HepG2 (cell line): ENCODE measurements at regions not wholly inside any gene's neighbourhood (a gene's known extent, or its start where the extent isn't known, plus 50 kb on each side); places are given as distances from the start of the nearest gene placed in this dataset.

ENCODE experiments used
- BHLHE40 ChIP-seq: IDR thresholded peaks from 2 replicates; pipeline ENCODE4 v1.6.1; 2011; ENCODE audit warnings: low read length, improper control_type of control experiment
- HMGA1 ChIP-seq: sonication (generic); formaldehyde crosslinking; conservative IDR thresholded peaks from 2 replicates; pipeline ENCODE4 v1.4.0; 2020; ENCODE audit warnings: missing genetic modification reagents
- KLF12 ChIP-seq: sonication (generic); formaldehyde crosslinking; IDR thresholded peaks from 2 replicates; pipeline ENCODE4 v1.4.0; 2020; ENCODE audit warnings: missing genetic modification reagents, borderline replicate concordance
- NFATC3 ChIP-seq: sonication (generic); formaldehyde crosslinking; IDR thresholded peaks from 2 replicates; pipeline ENCODE4 v1.5.1; 2020; ENCODE audit warnings: mild to moderate bottlenecking, missing genetic modification reagents
- SRSF1 ChIP-seq: fragments of 200-400 bp; formaldehyde crosslinking; optimal IDR thresholded peaks from 2 replicates; pipeline ENCODE3; 2017; ENCODE audit warnings: mild to moderate bottlenecking, low read depth, low read length, moderate library complexity
- ZMYM2 ChIP-seq: sonication (generic); formaldehyde crosslinking; IDR thresholded peaks from 2 replicates; pipeline ENCODE4 v1.8.0; 2022; ENCODE audit warnings: mild to moderate bottlenecking, missing genetic modification reagents
- ZNF335 ChIP-seq: sonication (generic); formaldehyde crosslinking; IDR thresholded peaks from 2 replicates; pipeline ENCODE4 v1.4.0; 2020; ENCODE audit warnings: missing genetic modification reagents
- ZSCAN21 ChIP-seq: sonication (generic); formaldehyde crosslinking; IDR thresholded peaks from 2 replicates; pipeline ENCODE4 v1.8.0; 2022; ENCODE audit warnings: mild to moderate bottlenecking, missing genetic modification reagents, moderate library complexity, borderline replicate concordance
- TF ChIP-seq, protein P1 (sequence below): sonication (generic); formaldehyde crosslinking; IDR thresholded peaks from 2 replicates; pipeline ENCODE4 v1.9.0; 2021; ENCODE audit warnings: missing genetic modification reagents, mild to moderate bottlenecking, borderline replicate concordance
- TF ChIP-seq, protein P2 (sequence below): sonication (generic); formaldehyde crosslinking; IDR thresholded peaks from 2 replicates; pipeline ENCODE4 v1.9.0; 2022; ENCODE audit warnings: missing genetic modification reagents, mild to moderate bottlenecking, borderline replicate concordance
- TF ChIP-seq, protein P3 (sequence below): sonication (generic); formaldehyde crosslinking; IDR thresholded peaks from 2 replicates; pipeline ENCODE4 v1.5.0; 2020; ENCODE audit warnings: mild to moderate bottlenecking, missing genetic modification reagents, moderate library complexity

DNA sequence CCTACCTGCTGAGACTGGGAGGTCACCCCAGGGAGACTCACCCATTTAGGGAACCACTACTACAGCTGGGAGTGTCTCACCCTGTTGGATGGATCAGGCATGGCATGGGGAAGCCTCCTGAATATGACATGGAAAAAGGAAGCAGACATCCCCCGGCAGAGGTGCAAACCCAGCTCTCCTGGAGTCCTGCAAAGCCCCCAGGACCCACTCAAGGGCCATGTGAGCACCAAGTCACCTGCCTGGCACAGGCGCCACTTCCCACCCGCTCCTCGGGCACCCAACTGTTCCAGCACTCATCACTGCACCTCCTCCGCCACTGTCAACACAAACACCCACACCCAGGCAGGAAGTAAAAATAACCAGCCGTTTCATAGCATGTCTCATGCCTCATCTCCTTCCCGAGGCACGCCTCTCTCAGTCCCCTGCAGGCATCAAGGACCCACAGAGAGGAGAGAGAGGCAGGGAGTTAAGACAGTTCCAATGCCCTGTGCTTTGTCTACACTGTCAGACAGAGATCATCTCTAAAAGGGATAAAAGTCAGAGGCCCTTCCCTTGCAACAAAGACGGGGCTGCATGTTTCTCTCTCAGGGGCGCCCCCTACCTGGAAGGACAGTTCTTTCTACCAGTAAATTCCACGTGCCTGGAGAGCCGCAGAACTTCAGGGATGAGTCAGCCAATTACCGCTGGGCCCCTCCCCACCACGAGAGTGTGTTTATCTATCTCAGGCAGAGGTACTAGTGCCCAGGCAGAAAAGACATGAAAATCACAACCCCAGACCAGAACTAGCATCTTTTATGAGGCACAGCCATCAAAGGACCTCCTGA, 150.1 kb upstream of the SOD1 start (continued):
- TF ChIP-seq, protein P1, sequence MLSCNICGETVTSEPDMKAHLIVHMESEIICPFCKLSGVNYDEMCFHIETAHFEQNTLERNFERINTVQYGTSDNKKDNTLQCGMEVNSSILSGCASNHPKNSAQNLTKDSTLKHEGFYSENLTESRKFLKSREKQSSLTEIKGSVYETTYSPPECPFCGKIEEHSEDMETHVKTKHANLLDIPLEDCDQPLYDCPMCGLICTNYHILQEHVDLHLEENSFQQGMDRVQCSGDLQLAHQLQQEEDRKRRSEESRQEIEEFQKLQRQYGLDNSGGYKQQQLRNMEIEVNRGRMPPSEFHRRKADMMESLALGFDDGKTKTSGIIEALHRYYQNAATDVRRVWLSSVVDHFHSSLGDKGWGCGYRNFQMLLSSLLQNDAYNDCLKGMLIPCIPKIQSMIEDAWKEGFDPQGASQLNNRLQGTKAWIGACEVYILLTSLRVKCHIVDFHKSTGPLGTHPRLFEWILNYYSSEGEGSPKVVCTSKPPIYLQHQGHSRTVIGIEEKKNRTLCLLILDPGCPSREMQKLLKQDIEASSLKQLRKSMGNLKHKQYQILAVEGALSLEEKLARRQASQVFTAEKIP (CRISPR knock-in tag), result no peak
- no peak for TF ChIP-seq SRSF1
- TF ChIP-seq ZSCAN21 (CRISPR knock-in tag), result no peak
- TF ChIP-seq ZMYM2 (CRISPR knock-in tag), result no peak
- 0 out of 2 replicates have a peak, but pooled peaks have one; percentile 17 for TF ChIP-seq BHLHE40
- no peak for TF ChIP-seq HMGA1 (CRISPR knock-in tag)
- no peak for TF ChIP-seq ZNF335 (CRISPR knock-in tag)
- TF ChIP-seq, protein P2, sequence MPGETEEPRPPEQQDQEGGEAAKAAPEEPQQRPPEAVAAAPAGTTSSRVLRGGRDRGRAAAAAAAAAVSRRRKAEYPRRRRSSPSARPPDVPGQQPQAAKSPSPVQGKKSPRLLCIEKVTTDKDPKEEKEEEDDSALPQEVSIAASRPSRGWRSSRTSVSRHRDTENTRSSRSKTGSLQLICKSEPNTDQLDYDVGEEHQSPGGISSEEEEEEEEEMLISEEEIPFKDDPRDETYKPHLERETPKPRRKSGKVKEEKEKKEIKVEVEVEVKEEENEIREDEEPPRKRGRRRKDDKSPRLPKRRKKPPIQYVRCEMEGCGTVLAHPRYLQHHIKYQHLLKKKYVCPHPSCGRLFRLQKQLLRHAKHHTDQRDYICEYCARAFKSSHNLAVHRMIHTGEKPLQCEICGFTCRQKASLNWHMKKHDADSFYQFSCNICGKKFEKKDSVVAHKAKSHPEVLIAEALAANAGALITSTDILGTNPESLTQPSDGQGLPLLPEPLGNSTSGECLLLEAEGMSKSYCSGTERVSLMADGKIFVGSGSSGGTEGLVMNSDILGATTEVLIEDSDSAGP, result no peak
- TF ChIP-seq KLF12 (CRISPR knock-in tag), result no peak
- no peak for TF ChIP-seq NFATC3
- TF ChIP-seq, protein P3, sequence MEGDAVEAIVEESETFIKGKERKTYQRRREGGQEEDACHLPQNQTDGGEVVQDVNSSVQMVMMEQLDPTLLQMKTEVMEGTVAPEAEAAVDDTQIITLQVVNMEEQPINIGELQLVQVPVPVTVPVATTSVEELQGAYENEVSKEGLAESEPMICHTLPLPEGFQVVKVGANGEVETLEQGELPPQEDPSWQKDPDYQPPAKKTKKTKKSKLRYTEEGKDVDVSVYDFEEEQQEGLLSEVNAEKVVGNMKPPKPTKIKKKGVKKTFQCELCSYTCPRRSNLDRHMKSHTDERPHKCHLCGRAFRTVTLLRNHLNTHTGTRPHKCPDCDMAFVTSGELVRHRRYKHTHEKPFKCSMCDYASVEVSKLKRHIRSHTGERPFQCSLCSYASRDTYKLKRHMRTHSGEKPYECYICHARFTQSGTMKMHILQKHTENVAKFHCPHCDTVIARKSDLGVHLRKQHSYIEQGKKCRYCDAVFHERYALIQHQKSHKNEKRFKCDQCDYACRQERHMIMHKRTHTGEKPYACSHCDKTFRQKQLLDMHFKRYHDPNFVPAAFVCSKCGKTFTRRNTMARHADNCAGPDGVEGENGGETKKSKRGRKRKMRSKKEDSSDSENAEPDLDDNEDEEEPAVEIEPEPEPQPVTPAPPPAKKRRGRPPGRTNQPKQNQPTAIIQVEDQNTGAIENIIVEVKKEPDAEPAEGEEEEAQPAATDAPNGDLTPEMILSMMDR, result peak; percentile 38; the same call in 1 of the 2 replicates
- TF ChIP-seq, all 625 proteins: peak for 3
